GM20431 (cell line): ENCODE measurements at regions not wholly inside any gene's neighbourhood (a gene's known extent, or its start where the extent isn't known, plus 50 kb on each side); places are given as distances from the start of the nearest gene placed in this dataset.

Experiments used
- in situ Hi-C: fragments of 300-500 bp; cut with MseI, MboI; formaldehyde crosslinking; loops from one replicate; pipeline ENCODE4 v1.15.0; 2020; ENCODE audit warnings: low sequenced_read_pairs; ENCODE audit not compliant: unreplicated experiment

DNA sequence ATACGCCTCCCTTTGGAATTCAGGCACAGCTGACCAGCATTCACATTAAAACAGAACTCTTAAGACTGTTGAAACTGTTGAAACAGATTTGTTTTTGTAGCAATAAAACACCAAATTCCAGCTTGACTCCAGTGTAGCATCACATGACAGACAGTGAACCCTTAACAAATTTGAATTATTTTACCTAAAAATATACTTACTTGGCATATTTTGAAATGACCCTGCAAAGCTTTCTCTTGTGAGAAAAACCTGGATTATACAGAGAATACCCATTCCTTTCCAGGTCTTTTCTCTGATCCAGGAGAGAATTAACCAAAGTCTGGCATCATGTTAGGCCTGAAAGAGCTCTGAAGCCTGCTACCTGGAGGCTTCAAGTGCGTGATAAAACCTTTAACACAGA lies 410.3 kb downstream of the FOXG1 start:
- in situ Hi-C loops = no loop called here

DNA sequence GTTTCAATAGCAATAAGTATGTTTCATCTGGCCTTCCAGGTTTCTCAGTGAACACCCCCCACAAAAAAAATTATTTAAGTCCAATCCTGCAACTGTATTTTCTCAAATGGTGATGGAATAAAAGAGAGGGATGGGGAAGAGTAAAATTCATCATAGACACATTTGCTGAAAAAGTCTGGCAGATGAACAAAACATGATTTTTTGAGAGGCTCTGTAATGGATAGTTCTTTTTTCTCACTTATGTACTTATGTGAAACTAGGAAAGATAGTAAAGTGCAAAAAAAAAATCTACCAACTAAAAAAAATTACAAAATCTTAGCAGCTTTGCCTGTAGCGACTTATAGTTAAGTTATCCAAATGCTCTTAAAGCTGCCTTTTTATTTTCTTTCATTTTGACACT lies 412.4 kb downstream of the FOXG1 start:
- in situ Hi-C loops = no loop called here

DNA sequence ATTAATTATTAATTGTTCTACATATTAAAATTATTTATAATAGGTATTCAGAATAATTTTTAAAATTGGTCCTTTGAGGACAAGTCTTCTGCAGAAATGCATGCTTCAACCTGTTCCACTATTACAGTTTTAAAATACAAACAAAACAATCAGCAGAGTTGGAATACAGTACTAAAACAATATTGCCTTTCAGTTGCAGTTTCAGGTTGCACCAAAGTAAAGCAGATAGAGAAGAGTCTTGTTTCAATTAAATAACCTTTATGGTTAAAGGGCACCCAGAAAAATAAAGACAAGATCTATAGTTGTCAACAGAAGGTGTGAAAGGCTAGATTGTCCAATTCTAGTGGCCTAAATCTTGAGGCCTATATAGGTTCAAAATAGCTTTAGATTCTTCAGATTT lies 424.5 kb downstream of the FOXG1 start:
- in situ Hi-C loops = no loop called here

DNA sequence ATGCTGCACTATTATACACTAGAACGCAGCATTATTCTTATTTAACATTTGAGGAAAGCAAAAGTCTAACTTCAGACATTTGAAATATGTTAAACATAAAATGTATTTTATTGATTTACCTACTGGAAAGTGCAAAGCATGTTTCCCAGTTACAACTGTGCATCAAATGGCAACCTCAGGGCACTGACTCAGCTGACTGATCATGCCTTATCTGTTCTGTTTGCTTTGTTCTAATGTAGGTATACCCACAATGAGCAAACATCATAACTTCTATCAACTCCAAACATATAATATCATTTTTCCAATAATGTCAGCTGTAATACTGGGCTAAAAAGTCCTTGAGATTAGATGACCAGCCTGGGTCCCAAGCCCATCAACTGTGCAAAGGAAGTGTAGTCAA lies 431.0 kb downstream of the FOXG1 start:
- in situ Hi-C loops = no loop called here

DNA sequence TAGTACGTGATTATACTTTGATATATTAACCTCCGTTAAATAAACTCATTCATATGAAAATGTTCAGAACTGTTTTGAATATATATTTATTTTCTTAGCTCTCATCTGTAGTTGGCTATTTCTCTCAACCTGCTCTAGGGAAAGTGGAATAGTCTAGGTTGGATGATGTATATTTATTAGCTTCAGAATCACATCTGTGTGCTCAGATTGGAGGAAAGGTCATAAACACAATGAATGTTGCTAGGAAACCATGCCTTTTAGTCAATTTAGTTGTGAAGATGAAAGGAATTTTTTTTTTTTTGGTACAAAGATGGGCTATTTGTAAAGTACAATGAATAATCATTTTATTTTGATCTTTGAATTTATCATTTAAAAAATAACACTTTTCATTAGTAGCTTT lies 439.1 kb downstream of the FOXG1 start:
- in situ Hi-C loops = loop anchor here (25.0 kb wide), 1 partner anchor 443 kb away; the partner anchor contains the start of gene FOXG1

DNA sequence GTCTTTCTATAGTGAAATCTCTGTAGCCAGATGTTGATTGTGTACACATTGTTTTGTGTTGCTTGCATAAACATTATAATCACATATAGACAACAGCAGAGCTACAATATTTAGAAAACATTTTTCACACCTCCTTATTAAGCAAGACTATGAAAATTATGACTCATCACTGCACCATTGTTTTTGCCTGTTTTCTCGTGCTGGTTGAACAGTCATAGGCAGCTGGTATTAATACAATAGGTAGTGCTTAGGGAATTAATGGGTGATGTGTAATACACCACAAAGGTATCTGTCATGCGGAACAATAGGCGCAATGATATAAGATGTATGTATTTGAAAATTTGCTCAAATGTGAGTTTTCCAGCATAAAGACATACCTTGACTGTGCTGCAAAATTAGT lies 449.3 kb downstream of the FOXG1 start:
- in situ Hi-C loops = loop anchor here (25.0 kb wide), 1 partner anchor 454 kb away; the partner anchor contains the start of gene FOXG1

DNA sequence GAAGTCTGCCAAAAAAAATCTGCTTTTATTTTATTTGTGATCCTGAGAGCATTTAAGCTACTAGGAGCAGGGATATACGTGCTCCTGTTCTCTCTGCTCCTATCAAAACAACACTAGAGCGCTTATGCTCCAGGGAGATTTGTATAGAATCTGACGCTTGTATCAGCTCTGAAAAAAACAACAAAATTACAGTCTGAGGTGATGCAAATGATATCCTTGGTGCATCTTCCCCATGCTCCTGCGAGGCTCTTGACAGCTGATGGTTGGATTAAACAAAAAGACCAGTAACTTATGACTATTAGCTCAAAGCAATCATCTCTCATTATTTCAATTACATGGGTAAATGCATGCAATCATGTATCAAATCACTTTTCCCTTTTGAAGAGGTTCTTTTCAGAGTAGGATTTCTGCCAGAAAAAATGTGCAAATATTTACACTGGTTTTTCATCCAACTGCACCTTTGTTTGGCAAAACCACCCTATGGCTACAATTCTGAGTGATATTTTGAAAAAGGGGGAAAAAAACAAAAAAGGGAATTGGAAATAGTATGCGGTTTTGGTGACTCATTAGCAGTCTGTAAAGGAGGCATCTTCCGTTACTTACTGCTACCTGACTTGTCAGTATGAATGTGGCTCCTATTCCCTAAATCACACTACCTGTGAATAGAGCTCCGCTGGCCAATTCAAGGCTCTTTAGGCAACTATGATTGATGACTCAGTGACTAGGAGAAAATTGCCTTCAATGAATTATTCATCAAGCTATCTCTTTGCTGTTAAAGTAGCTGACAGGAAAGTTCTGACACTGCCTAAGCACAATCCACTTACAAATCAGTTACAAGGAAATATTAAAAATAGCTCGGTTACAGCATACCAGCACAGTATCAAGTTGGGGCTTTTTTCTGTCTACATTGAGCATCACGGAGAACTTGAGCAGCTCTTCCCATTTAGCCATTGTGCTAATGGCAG lies 450.0 kb downstream of the FOXG1 start:
- in situ Hi-C loops = loop anchor here (25.0 kb wide), 1 partner anchor 454 kb away; the partner anchor contains the start of gene FOXG1

DNA sequence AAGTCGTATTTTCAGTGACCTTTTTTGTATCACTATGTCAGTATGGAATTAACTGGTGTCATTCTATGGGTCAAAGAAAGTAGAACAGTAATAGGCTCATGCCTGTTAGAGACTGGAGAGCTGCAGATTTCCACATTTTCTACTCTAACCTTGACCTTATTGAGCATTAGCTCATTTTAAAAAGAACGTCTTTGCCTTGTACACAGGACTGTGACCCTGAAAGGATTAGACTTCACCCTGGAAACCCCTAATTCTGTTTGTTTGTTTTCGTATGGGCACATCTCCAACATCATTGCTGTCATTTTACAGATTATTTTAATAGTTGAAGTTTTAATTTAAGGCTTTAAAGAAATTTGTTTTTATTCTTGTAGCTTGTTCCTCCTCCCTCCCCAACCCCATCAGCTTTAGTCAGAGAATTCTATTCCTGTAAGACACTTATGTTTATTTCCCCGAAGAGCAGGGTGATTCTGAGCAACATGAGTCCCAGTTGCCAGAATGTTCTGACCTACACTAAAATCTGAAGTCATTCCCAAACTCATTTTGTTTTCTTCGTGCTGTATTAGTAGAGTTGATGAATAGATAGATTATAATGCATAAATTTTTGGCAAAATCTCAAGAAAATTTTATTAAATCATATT lies 451.3 kb downstream of the FOXG1 start:
- in situ Hi-C loops = loop anchor here (25.0 kb wide), 1 partner anchor 456 kb away; the partner anchor contains the start of gene FOXG1

DNA sequence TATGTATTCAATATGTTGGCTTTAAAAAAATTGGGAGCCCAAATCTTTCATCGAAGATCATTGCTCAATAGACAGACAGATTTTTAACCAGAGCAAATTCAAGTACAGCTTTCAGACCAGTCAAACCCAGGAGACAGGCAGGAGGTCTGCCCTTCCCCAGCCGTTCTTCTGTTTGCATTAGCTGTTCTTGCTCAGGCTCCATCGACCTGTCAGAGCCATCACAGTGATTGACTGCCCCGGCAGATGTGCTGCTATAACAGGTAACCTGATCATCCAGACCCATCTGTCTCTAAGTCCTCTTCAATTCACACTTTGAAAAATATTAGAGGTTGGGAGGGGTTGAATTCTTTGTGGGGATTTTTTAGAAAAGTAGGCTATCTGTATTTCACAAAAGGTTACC lies 453.5 kb downstream of the FOXG1 start:
- in situ Hi-C loops = loop anchor here (25.0 kb wide), 1 partner anchor 458 kb away; the partner anchor contains the start of gene FOXG1

DNA sequence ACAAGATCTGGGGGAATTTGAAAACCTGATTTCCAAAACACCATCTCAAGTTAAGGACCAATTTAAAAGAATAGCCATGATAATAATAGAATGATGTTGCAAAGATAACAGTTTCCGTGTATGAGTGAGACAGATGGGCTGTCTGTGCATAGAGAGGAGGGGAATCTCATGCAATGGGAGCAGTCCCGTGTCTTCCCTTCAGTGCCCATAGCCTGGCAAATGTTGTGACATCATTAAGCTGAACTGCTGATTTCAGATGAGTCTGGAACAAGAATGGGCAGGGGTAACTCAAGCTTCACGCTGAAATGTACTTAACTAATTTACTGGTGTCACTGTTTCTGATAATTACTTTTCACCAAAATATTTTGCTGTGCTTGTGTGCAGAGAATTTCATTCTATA lies 454.0 kb downstream of the FOXG1 start:
- in situ Hi-C loops = loop anchor here (25.0 kb wide), 1 partner anchor 458 kb away; the partner anchor contains the start of gene FOXG1

DNA sequence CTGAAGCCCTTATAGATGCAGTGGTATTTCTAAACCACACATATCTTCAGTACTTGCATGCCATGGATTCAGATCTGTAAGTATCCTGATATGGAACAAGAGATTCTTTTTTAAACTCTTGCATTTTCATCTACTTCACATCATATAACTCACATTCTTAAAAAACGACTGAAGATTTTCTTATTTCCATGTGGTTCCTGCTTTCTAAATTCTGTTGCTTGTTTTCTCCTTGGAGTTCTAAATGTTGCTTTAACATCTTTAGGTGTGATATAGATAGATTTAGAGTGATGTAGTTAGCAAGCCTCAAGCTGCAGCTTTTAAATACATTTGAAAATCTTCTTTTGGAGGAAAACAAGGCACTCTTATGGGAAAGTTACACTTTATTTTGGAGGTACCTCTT lies 455.4 kb downstream of the FOXG1 start:
- in situ Hi-C loops = loop anchor here (25.0 kb wide), 1 partner anchor 460 kb away; the partner anchor contains the start of gene FOXG1

DNA sequence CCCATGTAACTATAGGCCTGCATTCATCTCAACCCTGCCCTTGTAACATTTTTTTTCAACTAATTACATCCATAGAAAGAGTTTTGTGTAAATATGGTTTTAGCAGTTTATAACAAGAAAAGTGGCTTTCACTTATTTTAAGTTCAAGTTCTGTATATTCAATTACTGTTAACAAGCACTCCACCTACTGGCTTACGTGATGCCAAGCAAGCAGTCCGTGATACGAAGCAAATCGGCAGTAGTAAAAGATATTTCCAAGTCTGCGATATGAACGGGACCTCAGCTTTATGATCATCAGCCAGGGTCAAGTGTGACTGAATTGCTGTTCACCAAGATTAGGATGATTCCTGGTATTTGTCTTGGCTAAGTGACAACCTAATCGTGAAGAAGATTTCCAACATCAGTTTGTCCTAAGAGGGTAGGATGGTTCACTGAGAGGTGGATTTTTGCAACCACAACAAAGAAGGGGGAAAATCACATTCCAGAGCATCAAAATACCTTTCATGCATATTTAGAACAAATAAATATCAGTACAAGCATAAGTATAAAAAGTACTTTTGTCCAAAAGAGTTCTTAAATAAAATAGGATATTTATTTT lies 456.2 kb downstream of the FOXG1 start:
- in situ Hi-C loops = loop anchor here (25.0 kb wide), 1 partner anchor 460 kb away; the partner anchor contains the start of gene FOXG1

DNA sequence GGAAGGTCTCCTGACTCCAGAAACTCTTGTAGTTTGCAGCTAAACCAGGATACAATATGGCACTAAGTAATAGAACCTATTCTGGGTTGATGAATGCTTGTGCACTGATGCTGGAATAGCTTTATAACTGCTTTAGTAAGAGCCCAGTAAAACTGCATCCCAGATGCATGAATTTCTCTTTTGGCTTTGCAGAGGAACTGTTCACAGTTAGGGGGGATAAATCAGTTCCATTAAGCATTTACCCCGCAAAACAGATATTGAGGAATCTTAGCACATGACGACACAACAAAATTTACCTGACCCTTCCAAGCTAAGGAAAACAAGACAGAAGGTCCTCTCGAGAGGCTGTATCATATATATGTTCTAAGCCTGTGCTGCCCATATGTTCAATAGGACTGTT lies 457.4 kb downstream of the FOXG1 start:
- in situ Hi-C loops = loop anchor here (25.0 kb wide), 1 partner anchor 462 kb away; the partner anchor contains the start of gene FOXG1

DNA sequence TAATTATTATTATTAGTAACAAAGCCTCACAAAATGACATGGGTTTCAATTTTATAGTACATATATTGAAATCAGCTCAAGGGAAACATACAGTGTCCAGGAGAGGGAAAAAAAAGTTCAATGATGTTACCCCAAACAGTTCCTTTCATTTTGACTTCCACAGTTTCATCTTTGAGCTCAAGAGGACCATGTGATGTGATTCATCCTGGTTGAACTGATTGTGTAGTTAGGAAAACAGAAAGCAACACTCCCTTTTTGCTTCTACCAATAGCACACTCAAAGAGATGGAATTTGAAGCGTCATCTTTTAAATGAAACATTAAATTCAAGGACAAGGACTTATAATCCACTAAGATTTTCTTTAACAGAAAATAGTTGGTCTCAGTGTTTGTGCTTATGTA lies 461.0 kb downstream of the FOXG1 start:
- in situ Hi-C loops = no loop called here

DNA sequence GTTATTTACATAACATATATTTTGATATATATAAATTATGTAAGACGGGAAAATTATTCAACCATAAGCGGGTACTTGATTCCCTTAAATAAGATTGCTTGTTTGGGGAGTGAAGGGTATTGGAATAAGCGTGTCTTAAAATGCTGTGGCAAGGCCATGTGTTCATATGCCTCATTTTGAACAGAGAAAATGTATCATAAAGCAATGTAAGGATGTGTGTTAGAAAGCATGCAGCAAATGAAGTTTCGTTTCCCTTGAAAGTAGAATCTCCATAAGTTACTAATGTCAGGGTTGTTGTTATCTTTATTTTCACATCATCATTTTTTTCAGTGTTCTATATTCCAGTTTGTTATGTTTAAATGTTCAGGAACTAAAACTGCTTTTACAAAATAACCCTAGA lies 465.6 kb downstream of the FOXG1 start:
- in situ Hi-C loops = no loop called here

DNA sequence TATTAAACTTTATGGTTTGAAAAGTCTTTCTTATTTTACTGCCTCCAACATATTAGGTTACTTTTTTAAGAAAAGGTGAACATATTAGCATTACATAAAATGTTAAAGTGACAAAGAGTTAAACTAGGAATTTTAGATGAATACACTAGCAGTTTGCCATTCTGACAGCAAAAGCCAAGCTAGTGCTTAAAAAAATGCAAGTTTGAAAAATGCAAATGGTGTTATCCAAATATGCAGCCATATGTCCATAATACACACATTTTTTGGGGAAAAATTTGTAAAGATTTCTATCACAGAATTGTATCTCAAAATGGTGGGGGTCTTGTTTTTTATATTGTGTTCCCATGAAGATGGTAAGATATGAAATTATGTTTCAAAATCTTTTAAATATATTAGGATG lies 466.1 kb downstream of the FOXG1 start:
- in situ Hi-C loops = no loop called here

DNA sequence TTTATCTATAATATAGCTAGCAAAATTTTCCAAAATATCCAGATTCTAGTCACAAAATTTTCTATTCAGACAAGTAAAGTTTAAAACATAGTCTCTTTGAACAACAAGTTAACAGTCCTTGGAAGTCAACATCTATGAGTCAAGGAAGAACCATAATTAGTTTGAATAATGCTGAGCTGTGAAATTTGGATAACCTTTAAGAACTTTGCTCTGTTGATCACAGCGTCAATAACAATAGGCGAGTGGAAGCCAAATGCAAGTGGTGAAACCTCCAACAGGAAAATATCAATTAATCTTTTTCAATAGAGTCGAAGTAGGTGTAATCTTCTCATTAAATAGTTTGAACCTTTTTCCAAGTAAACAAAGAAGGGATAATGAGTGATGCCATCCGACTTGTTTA lies 466.6 kb downstream of the FOXG1 start:
- in situ Hi-C loops = no loop called here

DNA sequence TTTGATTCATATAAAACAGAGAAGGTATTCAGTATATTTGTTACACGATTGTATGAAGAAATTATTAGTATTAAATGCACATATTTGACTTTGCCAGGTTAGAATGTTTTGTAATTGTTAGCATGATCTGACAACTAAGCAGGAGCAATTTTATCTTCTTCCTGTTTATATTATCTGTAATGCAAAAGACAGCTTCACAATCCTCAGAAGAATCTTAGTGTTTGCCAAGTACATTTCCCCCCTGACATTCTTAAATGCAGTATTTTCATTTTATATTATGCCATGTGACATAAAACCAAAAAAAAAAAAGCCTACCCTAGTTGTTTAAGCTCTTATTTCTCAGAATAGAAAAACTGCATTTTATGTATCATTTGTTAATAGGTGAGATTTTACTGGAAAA lies 469.4 kb downstream of the FOXG1 start:
- in situ Hi-C loops = no loop called here

DNA sequence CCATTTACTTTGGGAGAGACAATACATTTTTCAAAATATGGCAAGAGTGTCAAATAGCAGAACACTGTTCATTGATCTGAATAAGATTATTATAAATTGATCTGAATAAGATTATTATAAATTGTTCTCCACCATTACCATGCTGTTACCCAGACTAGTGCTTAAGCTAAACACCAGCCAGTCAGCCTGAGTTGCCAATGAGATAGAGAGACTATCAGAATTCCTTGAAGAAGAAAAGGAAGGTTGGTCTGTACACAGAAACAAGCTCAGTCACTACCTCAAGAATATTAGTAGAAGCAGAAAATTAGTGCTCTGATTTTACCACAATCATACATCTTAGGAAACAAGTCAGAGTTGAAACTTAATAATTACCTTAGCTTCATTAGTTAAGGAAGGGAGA lies 469.8 kb downstream of the FOXG1 start:
- in situ Hi-C loops = no loop called here

DNA sequence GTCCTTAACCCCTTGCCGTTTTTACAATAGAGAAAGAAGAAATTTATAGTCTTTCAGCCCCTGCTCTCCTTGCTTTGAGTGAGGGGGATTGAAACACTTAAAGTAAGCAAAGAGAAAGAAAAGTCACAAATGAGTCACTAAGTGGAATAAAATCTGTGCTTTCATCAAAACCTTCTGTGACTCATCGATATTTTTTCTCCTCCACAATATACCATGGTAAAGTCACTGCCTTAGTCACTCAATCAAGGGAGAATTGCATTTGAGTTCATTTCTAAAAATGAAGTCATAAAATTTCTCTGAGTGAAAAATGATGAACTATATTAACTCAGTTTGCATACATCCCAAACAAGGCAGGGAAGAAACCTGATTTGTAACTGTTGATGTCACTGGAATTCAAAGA lies 470.3 kb downstream of the FOXG1 start:
- in situ Hi-C loops = no loop called here
